HEK293 (cell line): ENCODE measurements at regions not wholly inside any gene's neighbourhood (a gene's known extent, or its start where the extent isn't known, plus 50 kb on each side); places are given as distances from the start of the nearest gene placed in this dataset.

Source experiments
- CTCF ChIA-PET: fragments of 350-600 bp; formaldehyde crosslinking; extraction: SDS; loops from one replicate; lab custom pipeline; 2021; ENCODE audit warnings: antibody characterized with exemption; lab: Yijun Ruan, JAX
- POLR2A ChIA-PET: fragments of 300-600 bp; formaldehyde crosslinking; extraction: SDS; loops from one replicate; lab custom pipeline; 2020; ENCODE audit warnings: antibody characterized with exemption, inconsistent platforms; lab: Yijun Ruan, JAX
- H3K27ac ChIP-seq: fragments of 200-500 bp; sonication (Bioruptor generic); 2 replicates; pipeline ENCODE4 v1.5.1; 2014; ENCODE audit warnings: low read depth, low read length, control low read depth, inconsistent platforms; ENCODE audit errors: extremely low read depth
- H3K36me3 ChIP-seq, 2 experiments: fragments of 200-500 bp in 1 of 2; sonication (Bioruptor generic) in 1 of 2; 1 replicate in 1 of 2; 2 replicates in 1 of 2; pipeline ENCODE4 v1.5.1; 2014 to 2017; ENCODE audit warnings: inconsistent platforms in 2 of 2, low read length in 2 of 2; ENCODE audit not compliant: control insufficient read depth in 2 of 2, insufficient read depth in 1 of 2
- H3K4me1 ChIP-seq: fragments of 200-500 bp; sonication (Bioruptor generic); 2 replicates; pipeline ENCODE4 v1.5.1; 2014; ENCODE audit warnings: mild to moderate bottlenecking, low read length, inconsistent platforms; ENCODE audit not compliant: control insufficient read depth, insufficient read depth
- H3K4me3 ChIP-seq: 2 replicates; pipeline ENCODE4 v1.5.1; 2011; ENCODE audit warnings: low read depth, mild to moderate bottlenecking, control low read depth, low read length, moderate library complexity
- H3K9me3 ChIP-seq: fragments of 200-500 bp; sonication (Bioruptor generic); 2 replicates; pipeline ENCODE4 v1.5.1; 2014; ENCODE audit warnings: low read depth, low read length, inconsistent platforms; ENCODE audit not compliant: control insufficient read depth, insufficient read depth
- GLI2 ChIP-seq: fragments of 450-650 bp; formaldehyde crosslinking; IDR thresholded peaks from 2 replicates; pipeline ENCODE4; 2017; ENCODE audit warnings: missing biosample characterization, missing genetic modification characterization, low read depth, borderline replicate concordance
- KLF7 ChIP-seq: fragments of 450-650 bp; formaldehyde crosslinking; IDR thresholded peaks from 2 replicates; pipeline ENCODE4 v1.5.1; 2016; ENCODE audit warnings: missing biosample characterization, missing genetic modification characterization, borderline replicate concordance
- SALL2 ChIP-seq: fragments of 450-650 bp; formaldehyde crosslinking; IDR thresholded peaks from 2 replicates; pipeline ENCODE4 v1.5.0; 2017; ENCODE audit warnings: missing biosample characterization, mild to moderate bottlenecking, missing genetic modification characterization, borderline replicate concordance
- TRIM28 ChIP-seq: IDR thresholded peaks from 2 replicates; pipeline ENCODE4 v1.6.1; 2011; ENCODE audit warnings: low read length, control low read depth, borderline replicate concordance
- ZBTB8A ChIP-seq: fragments of 450-650 bp; formaldehyde crosslinking; IDR thresholded peaks from 2 replicates; pipeline ENCODE4 v1.5.1; 2016; ENCODE audit warnings: missing biosample characterization, missing genetic modification characterization
- ZEB2 ChIP-seq: fragments of 450-650 bp; formaldehyde crosslinking; IDR thresholded peaks from 2 replicates; pipeline ENCODE4 v1.5.1; 2016; ENCODE audit warnings: missing biosample characterization, missing genetic modification characterization
- ZFHX2 ChIP-seq: fragments of 450-650 bp; formaldehyde crosslinking; conservative IDR thresholded peaks from 2 replicates; pipeline ENCODE4 v1.5.1; 2016; ENCODE audit warnings: missing biosample characterization, missing genetic modification characterization
- ZNF19 ChIP-seq: fragments of 450-650 bp; formaldehyde crosslinking; IDR thresholded peaks from 2 replicates; pipeline ENCODE4; 2016; ENCODE audit warnings: missing biosample characterization, missing genetic modification characterization, low read depth
- ZNF248 ChIP-seq: fragments of 450-650 bp; formaldehyde crosslinking; IDR thresholded peaks from 2 replicates; pipeline ENCODE4 v1.5.1; 2017; ENCODE audit warnings: missing biosample characterization, missing genetic modification characterization
- ZNF792 ChIP-seq: fragments of 450-650 bp; formaldehyde crosslinking; IDR thresholded peaks from 2 replicates; pipeline ENCODE4 v1.5.1; 2016; ENCODE audit warnings: missing biosample characterization, missing genetic modification characterization
- TF ChIP-seq, protein P1 (sequence below): fragments of 450-650 bp; formaldehyde crosslinking; IDR thresholded peaks from 2 replicates; pipeline ENCODE4 v1.5.1; 2016; ENCODE audit warnings: missing biosample characterization, missing genetic modification characterization, low read depth
- TF ChIP-seq, protein P2 (sequence below): fragments of 450-650 bp; formaldehyde crosslinking; IDR thresholded peaks from 2 replicates; pipeline ENCODE4 v1.5.0; 2017; ENCODE audit warnings: missing biosample characterization, missing genetic modification characterization, borderline replicate concordance
- TF ChIP-seq, protein P3 (sequence below): fragments of 450-650 bp; formaldehyde crosslinking; IDR thresholded peaks from 2 replicates; pipeline ENCODE4 v1.5.1; 2016; ENCODE audit warnings: missing biosample characterization, missing genetic modification characterization
- TF ChIP-seq, protein P4 (sequence below): fragments of 450-650 bp; formaldehyde crosslinking; IDR thresholded peaks from 2 replicates; pipeline ENCODE4 v1.5.1; 2016; ENCODE audit warnings: missing biosample characterization, missing genetic modification characterization
- TF ChIP-seq, protein P5 (sequence below): fragments of 450-650 bp; formaldehyde crosslinking; IDR thresholded peaks from 2 replicates; pipeline ENCODE4 v1.5.1; 2016; ENCODE audit warnings: missing biosample characterization, missing genetic modification characterization

DNA sequence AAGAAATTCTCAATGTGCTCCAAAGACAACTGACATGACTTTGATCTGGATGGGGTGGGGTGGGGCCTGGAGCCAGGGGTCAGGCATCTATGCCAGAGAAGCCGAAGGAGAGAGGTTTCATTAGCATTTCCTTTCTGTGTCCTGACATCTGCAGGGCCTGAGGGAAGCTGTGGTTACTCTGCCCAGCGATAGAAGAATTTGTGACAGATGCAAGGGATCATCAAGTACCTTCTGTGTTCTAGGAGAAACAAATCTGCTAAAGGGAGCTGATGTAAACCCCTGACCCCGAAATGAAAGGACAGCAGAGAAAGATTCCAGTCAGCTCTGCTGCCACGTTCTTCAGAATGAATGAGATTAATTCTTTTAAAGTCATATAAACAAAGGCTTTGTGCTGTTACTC, 335.7 kb downstream of the PRELID2 start:
- CTCF ChIA-PET, result no interaction called here

DNA sequence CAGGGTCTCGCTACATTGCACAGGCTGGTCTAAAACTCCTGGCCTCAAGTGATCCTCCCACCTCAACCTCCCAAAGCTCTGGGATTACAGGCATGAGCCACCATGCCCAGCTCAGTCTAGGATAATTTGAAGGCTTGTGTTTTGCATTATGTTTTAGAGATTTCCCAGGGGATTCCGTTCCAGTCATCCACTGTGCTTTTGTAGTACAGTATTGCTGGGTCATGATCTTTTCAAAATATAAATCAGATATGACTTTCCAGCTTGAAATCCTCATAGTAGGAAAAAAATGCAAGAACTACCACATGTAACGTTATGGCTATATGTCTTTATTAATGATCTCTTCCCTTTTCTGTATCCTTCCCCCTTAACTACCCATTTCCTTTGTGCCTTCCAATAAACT, 338.1 kb downstream of the PRELID2 start:
- Histone ChIP-seq H3K9me3 (no peaks in the 10 kb centered on the region), H3K4me1 (no peaks in the 10 kb centered on the region), H3K4me3 (no peak overlapping the region), H3K27ac (no peak overlapping the region), H3K36me3 (no peaks in the 10 kb centered on the region)
- POLR2A ChIA-PET, result no interaction called here
- TF ChIP-seq ZNF792 (no peak), TRIM28 (no peak), ZFHX2 (tag by site-specific recombination) (no peak), SALL2 (tag by site-specific recombination) (no peak), ZNF248 (tag by site-specific recombination) (no peak), KLF7 (tag by site-specific recombination) (no peak), ZBTB8A (tag by site-specific recombination) (no peak), GLI2 (tag by site-specific recombination) (no peak), ZEB2 (no peak)
- TF ChIP-seq, protein P1, sequence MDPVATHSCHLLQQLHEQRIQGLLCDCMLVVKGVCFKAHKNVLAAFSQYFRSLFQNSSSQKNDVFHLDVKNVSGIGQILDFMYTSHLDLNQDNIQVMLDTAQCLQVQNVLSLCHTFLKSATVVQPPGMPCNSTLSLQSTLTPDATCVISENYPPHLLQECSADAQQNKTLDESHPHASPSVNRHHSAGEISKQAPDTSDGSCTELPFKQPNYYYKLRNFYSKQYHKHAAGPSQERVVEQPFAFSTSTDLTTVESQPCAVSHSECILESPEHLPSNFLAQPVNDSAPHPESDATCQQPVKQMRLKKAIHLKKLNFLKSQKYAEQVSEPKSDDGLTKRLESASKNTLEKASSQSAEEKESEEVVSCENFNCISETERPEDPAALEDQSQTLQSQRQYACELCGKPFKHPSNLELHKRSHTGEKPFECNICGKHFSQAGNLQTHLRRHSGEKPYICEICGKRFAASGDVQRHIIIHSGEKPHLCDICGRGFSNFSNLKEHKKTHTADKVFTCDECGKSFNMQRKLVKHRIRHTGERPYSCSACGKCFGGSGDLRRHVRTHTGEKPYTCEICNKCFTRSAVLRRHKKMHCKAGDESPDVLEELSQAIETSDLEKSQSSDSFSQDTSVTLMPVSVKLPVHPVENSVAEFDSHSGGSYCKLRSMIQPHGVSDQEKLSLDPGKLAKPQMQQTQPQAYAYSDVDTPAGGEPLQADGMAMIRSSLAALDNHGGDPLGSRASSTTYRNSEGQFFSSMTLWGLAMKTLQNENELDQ (tag by site-specific recombination), result no peak
- TF ChIP-seq, protein P2, sequence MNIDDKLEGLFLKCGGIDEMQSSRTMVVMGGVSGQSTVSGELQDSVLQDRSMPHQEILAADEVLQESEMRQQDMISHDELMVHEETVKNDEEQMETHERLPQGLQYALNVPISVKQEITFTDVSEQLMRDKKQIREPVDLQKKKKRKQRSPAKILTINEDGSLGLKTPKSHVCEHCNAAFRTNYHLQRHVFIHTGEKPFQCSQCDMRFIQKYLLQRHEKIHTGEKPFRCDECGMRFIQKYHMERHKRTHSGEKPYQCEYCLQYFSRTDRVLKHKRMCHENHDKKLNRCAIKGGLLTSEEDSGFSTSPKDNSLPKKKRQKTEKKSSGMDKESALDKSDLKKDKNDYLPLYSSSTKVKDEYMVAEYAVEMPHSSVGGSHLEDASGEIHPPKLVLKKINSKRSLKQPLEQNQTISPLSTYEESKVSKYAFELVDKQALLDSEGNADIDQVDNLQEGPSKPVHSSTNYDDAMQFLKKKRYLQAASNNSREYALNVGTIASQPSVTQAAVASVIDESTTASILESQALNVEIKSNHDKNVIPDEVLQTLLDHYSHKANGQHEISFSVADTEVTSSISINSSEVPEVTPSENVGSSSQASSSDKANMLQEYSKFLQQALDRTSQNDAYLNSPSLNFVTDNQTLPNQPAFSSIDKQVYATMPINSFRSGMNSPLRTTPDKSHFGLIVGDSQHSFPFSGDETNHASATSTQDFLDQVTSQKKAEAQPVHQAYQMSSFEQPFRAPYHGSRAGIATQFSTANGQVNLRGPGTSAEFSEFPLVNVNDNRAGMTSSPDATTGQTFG, result no peak
- TF ChIP-seq, protein P3, sequence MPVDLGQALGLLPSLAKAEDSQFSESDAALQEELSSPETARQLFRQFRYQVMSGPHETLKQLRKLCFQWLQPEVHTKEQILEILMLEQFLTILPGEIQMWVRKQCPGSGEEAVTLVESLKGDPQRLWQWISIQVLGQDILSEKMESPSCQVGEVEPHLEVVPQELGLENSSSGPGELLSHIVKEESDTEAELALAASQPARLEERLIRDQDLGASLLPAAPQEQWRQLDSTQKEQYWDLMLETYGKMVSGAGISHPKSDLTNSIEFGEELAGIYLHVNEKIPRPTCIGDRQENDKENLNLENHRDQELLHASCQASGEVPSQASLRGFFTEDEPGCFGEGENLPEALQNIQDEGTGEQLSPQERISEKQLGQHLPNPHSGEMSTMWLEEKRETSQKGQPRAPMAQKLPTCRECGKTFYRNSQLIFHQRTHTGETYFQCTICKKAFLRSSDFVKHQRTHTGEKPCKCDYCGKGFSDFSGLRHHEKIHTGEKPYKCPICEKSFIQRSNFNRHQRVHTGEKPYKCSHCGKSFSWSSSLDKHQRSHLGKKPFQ, result no peak
- CTCF ChIA-PET, result no interaction called here

More for the DNA sequence above, 335.7 kb downstream of the PRELID2 start:
- POLR2A ChIA-PET, result no interaction called here
- Histone ChIP-seq H3K4me1 (no peaks in the 10 kb centered on the region), H3K27ac (no peak overlapping the region), H3K4me3 (no peak overlapping the region), H3K9me3 (no peaks in the 10 kb centered on the region), H3K36me3 (no peaks in the 10 kb centered on the region)
- TF ChIP-seq, protein P4, sequence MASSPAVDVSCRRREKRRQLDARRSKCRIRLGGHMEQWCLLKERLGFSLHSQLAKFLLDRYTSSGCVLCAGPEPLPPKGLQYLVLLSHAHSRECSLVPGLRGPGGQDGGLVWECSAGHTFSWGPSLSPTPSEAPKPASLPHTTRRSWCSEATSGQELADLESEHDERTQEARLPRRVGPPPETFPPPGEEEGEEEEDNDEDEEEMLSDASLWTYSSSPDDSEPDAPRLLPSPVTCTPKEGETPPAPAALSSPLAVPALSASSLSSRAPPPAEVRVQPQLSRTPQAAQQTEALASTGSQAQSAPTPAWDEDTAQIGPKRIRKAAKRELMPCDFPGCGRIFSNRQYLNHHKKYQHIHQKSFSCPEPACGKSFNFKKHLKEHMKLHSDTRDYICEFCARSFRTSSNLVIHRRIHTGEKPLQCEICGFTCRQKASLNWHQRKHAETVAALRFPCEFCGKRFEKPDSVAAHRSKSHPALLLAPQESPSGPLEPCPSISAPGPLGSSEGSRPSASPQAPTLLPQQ (tag by site-specific recombination), result no peak
- TF ChIP-seq, protein P5, sequence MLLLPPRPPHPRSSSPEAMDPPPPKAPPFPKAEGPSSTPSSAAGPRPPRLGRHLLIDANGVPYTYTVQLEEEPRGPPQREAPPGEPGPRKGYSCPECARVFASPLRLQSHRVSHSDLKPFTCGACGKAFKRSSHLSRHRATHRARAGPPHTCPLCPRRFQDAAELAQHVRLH, result no peak
- TF ChIP-seq ZNF19 (tag by site-specific recombination), result no peak
